Liver (tissue), 3 donors: ENCODE measurements at regions not wholly inside any gene's neighbourhood (a gene's known extent, or its start where the extent isn't known, plus 50 kb on each side); places are given as distances from the start of the nearest gene placed in this dataset.

Experiments used
- CTCF ChIP-seq: fragments of 150-350 bp; IDR thresholded peaks from 2 replicates; pipeline ENCODE4 v1.5.1; 2017; ENCODE audit warnings: improper control_type of control experiment, low read depth, low read length; ENCODE audit not compliant: missing input control
- HNF4G ChIP-seq: IDR thresholded peaks from 2 replicates; pipeline ENCODE4 v1.6.1; 2016; ENCODE audit warnings: antibody characterized with exemption
- RAD21 ChIP-seq, 2 donors: IDR thresholded peaks; 2 replicates each; pipeline ENCODE4 v1.6.1; 2016; ENCODE audit warnings: antibody characterized with exemption in 2 of 2, mild to moderate bottlenecking in 2 of 2
- RXRA ChIP-seq, 2 donors: IDR thresholded peaks; 2 replicates each; pipeline ENCODE4 v1.6.1; 2017 to 2018; ENCODE audit warnings: antibody characterized with exemption in 2 of 2, mild to moderate bottlenecking in 1 of 2
- TAF1 ChIP-seq: conservative IDR thresholded peaks from 2 replicates; pipeline ENCODE4 v1.6.1; 2016; ENCODE audit warnings: antibody characterized with exemption, mild to moderate bottlenecking
- YY1 ChIP-seq: IDR thresholded peaks from 2 replicates; pipeline ENCODE4 v1.6.1; 2016; ENCODE audit warnings: antibody characterized with exemption, mild to moderate bottlenecking
- TF ChIP-seq, protein P1 (sequence below): IDR thresholded peaks from 2 replicates; pipeline ENCODE4 v1.6.1; 2016; ENCODE audit warnings: antibody characterized with exemption, mild to moderate bottlenecking
- donor health status: healthy.
- donor health status: healthy.

- TF ChIP-seq RAD21 (IDR thresholded peaks at IDR 0.05), result no peak
- TF ChIP-seq CTCF, result no peak
- TF ChIP-seq RXRA (IDR thresholded peaks at IDR 0.05), result no peak
- TF ChIP-seq, protein P1, sequence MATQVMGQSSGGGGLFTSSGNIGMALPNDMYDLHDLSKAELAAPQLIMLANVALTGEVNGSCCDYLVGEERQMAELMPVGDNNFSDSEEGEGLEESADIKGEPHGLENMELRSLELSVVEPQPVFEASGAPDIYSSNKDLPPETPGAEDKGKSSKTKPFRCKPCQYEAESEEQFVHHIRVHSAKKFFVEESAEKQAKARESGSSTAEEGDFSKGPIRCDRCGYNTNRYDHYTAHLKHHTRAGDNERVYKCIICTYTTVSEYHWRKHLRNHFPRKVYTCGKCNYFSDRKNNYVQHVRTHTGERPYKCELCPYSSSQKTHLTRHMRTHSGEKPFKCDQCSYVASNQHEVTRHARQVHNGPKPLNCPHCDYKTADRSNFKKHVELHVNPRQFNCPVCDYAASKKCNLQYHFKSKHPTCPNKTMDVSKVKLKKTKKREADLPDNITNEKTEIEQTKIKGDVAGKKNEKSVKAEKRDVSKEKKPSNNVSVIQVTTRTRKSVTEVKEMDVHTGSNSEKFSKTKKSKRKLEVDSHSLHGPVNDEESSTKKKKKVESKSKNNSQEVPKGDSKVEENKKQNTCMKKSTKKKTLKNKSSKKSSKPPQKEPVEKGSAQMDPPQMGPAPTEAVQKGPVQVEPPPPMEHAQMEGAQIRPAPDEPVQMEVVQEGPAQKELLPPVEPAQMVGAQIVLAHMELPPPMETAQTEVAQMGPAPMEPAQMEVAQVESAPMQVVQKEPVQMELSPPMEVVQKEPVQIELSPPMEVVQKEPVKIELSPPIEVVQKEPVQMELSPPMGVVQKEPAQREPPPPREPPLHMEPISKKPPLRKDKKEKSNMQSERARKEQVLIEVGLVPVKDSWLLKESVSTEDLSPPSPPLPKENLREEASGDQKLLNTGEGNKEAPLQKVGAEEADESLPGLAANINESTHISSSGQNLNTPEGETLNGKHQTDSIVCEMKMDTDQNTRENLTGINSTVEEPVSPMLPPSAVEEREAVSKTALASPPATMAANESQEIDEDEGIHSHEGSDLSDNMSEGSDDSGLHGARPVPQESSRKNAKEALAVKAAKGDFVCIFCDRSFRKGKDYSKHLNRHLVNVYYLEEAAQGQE, result no peak
- no peak for TF ChIP-seq TAF1
- no peak for TF ChIP-seq YY1
- no peak for TF ChIP-seq HNF4G
Measured at GRCh38 chr2:107005853-107006252, 119.9 kb upstream of the ST6GAL2 start.
